ENCODE measurements at regions not wholly inside any gene's neighbourhood (a gene's known extent, or its start where the extent isn't known, plus 50 kb on each side); places are given as distances from the start of the nearest gene placed in this dataset.

GRCh38 chr9:96031916-96032534 lies 156.5 kb downstream of the ERCC6L2 start:
- Histone ChIP-seq H3K27me3 (ENCODE audit: control insufficient read depth in 2 of 2, insufficient read depth in 1 of 2, low read length in 1 of 2) (peaks cover 16 to 40% of the 10 kb centered on the region in 2 donors), H3K36me3 (ENCODE audit: control insufficient read depth in 2 of 2, insufficient read depth in 2 of 2, low read length in 1 of 2) (no peaks in the 10 kb centered on the region), H3K4me1 (ENCODE audit: control insufficient read depth in 2 of 2, insufficient read depth in 2 of 2, low read length in 2 of 2) (no peaks in the 10 kb centered on the region), H3K4me3 (ENCODE audit: low read length in 2 of 2) (no peak overlapping the region), H3K27ac (ENCODE audit: low read depth in 1 of 2, low read length in 1 of 2) (no peak overlapping the region), H3K9me3 (ENCODE audit: control insufficient read depth in 2 of 2, insufficient read depth in 1 of 2, low read length in 1 of 2) (peaks cover 0 to 11% of the 10 kb centered on the region in 2 donors)
- 88% methylated on average over 15 of the region's 15 CpGs for WGBS
- no peak for DNase-seq (ENCODE audit: low read depth in 6 of 9, low spot score in 9 of 9)

DNA sequence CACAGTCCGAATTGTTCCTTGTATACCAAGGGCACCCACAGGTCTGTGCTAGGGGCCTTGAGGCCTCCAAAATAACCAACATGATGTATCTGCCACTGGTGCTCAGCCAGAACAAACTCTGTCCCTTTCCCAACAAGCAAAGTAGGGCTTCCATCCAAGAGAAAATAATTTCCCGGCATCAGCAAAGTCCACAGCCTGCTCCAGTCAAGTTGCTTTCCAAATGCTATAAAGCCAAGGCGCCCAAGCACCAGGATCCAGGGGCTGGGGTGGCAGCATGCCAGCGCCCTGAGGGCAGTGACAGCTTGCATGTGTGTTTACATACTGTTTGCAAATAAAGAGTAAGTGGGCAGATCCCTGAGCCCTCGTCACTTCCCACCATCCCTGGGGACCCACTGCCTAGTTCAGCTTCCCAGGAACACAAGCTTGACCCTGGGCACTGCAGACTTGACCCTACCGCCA lies 155.9 kb downstream of the ERCC6L2 start:
- WGBS: 93% methylated on average over 6 of the region's 6 CpGs
- no peak overlapping the region for H3K4me3 ChIP-seq (ENCODE audit: low read length in 2 of 2)
- no peaks in the 10 kb centered on the region for H3K4me1 ChIP-seq (ENCODE audit: control insufficient read depth in 2 of 2, insufficient read depth in 2 of 2, low read length in 2 of 2)
- H3K27ac ChIP-seq (ENCODE audit: low read depth in 1 of 2, low read length in 1 of 2): no peak overlapping the region
- H3K9me3 ChIP-seq (ENCODE audit: control insufficient read depth in 2 of 2, insufficient read depth in 1 of 2, low read length in 1 of 2): peaks cover 0 to 9% of the 10 kb centered on the region in 2 donors
- H3K36me3 ChIP-seq (ENCODE audit: control insufficient read depth in 2 of 2, insufficient read depth in 2 of 2, low read length in 1 of 2): no peaks in the 10 kb centered on the region
- no peak for DNase-seq (ENCODE audit: low read depth in 6 of 9, low spot score in 9 of 9)
- peaks cover 18 to 47% of the 10 kb centered on the region in 2 donors for H3K27me3 ChIP-seq (ENCODE audit: control insufficient read depth in 2 of 2, insufficient read depth in 1 of 2, low read length in 1 of 2)

- no peak for DNase-seq (ENCODE audit: low read depth in 6 of 9, low spot score in 9 of 9)
- no peaks in the 10 kb centered on the region for H3K36me3 ChIP-seq (ENCODE audit: control insufficient read depth in 2 of 2, insufficient read depth in 2 of 2, low read length in 1 of 2)
- H3K4me1 ChIP-seq (ENCODE audit: control insufficient read depth in 2 of 2, insufficient read depth in 2 of 2, low read length in 2 of 2): no peaks in the 10 kb centered on the region
- no peak overlapping the region for H3K4me3 ChIP-seq (ENCODE audit: low read length in 2 of 2)
- H3K9me3 ChIP-seq (ENCODE audit: control insufficient read depth in 2 of 2, insufficient read depth in 1 of 2, low read length in 1 of 2): peaks cover 0 to 4% of the 10 kb centered on the region in 2 donors
- peaks cover 29 to 57% of the 10 kb centered on the region in 2 donors for H3K27me3 ChIP-seq (ENCODE audit: control insufficient read depth in 2 of 2, insufficient read depth in 1 of 2, low read length in 1 of 2)
- H3K27ac ChIP-seq (ENCODE audit: low read depth in 1 of 2, low read length in 1 of 2): no peak overlapping the region
- 95% methylated on average over 19 of the region's 19 CpGs for WGBS
Observed at GRCh38 chr9:96029722-96030530, 154.4 kb downstream of the ERCC6L2 start.

DNA sequence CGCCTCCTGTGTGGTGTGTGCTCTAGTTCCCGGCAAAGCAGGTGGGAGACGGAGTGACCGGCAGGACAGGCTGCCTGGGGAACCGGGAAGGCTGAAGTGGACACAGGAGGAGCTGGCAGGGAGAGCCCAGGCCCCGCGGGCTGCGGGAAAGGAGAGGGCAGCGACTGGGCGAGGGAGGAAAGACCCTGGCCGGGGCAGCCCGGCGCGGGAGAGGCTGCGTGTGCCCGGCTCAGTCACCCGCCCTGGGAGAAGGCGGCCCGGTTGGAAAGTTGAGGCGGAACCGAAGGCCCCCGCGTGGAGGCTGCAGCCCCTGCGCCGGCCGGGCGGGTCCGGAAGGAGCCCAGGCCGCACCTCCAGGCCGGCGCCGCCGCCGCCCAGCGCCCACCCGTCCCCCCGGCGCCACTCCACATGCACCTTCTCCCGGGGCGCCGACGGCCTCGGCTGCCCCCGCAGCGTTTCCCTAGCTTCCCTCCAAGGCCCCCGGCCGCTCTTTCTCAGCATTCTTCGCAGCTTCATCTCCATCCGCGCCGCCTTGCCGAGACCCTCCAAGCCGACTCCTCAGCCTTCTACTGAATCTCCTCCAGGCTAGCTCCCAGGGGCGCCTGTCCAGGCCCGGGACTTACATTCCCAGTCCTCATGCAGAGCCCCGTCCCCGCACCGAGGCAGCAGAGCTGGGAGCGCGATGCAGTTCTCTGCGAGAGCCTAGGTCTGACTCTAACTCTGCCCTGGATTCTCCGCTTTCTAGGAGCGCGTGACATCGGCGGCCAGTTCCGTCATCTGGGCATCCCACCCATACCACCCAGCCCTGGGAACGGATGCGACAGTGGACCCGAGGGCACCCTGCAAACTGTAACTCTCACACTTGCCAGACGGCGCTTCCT lies 152.0 kb downstream of the ERCC6L2 start:
- WGBS: 10% methylated on average over 72 of the region's 72 CpGs
- Histone ChIP-seq H3K4me1 (ENCODE audit: control insufficient read depth in 2 of 2, insufficient read depth in 2 of 2, low read length in 2 of 2) (peaks cover 0 to 5% of the 10 kb centered on the region in 2 donors), H3K27ac (ENCODE audit: low read depth in 1 of 2, low read length in 1 of 2) (no peak overlapping the region), H3K9me3 (ENCODE audit: control insufficient read depth in 2 of 2, insufficient read depth in 1 of 2, low read length in 1 of 2) (no peaks in the 10 kb centered on the region), H3K4me3 (ENCODE audit: low read length in 2 of 2) (peak overlapping the region in 1 of 2 donors; percentile 13), H3K36me3 (ENCODE audit: control insufficient read depth in 2 of 2, insufficient read depth in 2 of 2, low read length in 1 of 2) (no peaks in the 10 kb centered on the region), H3K27me3 (ENCODE audit: control insufficient read depth in 2 of 2, insufficient read depth in 1 of 2, low read length in 1 of 2) (peaks cover 51 to 80% of the 10 kb centered on the region in 2 donors)
- DNase-seq (ENCODE audit: low read depth in 6 of 9, low spot score in 9 of 9): no peak

DNA sequence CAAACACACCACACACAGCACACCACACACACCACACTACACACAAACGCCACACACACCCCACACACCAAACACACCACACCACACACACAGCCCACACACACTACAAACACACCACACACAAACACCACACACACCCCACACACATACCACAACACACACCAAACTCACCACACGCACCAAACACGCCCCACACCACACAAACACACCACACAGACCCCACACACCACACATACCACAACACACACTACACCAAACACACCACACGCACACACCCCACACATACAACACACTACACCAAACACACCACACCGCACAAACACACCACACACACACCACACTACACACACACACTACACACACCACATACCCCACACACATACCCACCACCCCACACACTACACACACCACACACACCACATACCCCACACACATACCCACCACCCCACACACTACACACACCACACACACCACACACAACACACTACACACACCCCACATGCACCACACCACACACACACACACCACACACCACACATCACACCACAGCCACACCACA lies 151.2 kb downstream of the ERCC6L2 start:
- Histone ChIP-seq H3K9me3 (ENCODE audit: control insufficient read depth in 2 of 2, insufficient read depth in 1 of 2, low read length in 1 of 2) (no peaks in the 10 kb centered on the region), H3K27me3 (ENCODE audit: control insufficient read depth in 2 of 2, insufficient read depth in 1 of 2, low read length in 1 of 2) (peaks cover 55 to 86% of the 10 kb centered on the region in 2 donors), H3K36me3 (ENCODE audit: control insufficient read depth in 2 of 2, insufficient read depth in 2 of 2, low read length in 1 of 2) (no peaks in the 10 kb centered on the region), H3K4me3 (ENCODE audit: low read length in 2 of 2) (no peak overlapping the region), H3K27ac (ENCODE audit: low read depth in 1 of 2, low read length in 1 of 2) (no peak overlapping the region), H3K4me1 (ENCODE audit: control insufficient read depth in 2 of 2, insufficient read depth in 2 of 2, low read length in 2 of 2) (peaks cover 0 to 12% of the 10 kb centered on the region in 2 donors)
- DNase-seq (ENCODE audit: low read depth in 6 of 9, low spot score in 9 of 9): no peak
- 95% methylated on average over 5 of the region's 5 CpGs for WGBS

DNA sequence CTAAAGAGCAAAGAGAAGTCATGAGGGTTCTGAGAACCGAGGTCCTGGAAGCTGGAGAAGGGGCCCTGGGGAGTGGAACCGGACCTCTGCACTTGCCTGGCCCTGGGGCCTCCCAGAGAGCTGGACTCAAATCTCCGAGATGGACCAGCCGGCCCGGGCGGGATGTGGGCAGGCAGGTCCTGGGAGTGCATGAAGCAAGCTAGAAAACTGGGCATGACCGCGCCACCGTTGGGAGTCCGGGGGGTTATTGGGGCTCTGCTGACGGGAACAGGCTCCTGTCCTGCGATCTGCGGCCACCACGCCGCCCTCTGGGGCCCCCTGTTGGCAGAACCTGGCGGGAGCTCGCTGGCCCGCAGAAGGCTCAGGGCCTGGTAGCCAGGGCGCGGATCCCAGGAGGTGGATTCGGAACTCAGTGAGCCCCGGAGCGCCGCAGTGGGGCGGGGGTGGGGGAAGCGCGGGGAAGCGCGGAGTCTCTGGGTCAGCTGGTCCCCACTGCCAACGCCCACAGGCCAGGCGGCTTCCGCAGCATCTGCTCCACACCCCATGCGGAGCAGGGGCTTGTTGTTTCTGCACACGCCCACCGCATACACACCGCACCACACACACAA lies 150.6 kb downstream of the ERCC6L2 start:
- no peak overlapping the region for H3K4me3 ChIP-seq (ENCODE audit: low read length in 2 of 2)
- WGBS: 44% methylated on average over 36 of the region's 36 CpGs
- no peaks in the 10 kb centered on the region for H3K36me3 ChIP-seq (ENCODE audit: control insufficient read depth in 2 of 2, insufficient read depth in 2 of 2, low read length in 1 of 2)
- H3K27ac ChIP-seq (ENCODE audit: low read depth in 1 of 2, low read length in 1 of 2): no peak overlapping the region
- peaks cover 62 to 91% of the 10 kb centered on the region in 2 donors for H3K27me3 ChIP-seq (ENCODE audit: control insufficient read depth in 2 of 2, insufficient read depth in 1 of 2, low read length in 1 of 2)
- DNase-seq (ENCODE audit: low read depth in 6 of 9, low spot score in 9 of 9): no peak
- no peaks in the 10 kb centered on the region for H3K9me3 ChIP-seq (ENCODE audit: control insufficient read depth in 2 of 2, insufficient read depth in 1 of 2, low read length in 1 of 2)
- H3K4me1 ChIP-seq (ENCODE audit: control insufficient read depth in 2 of 2, insufficient read depth in 2 of 2, low read length in 2 of 2): peaks cover 5 to 15% of the 10 kb centered on the region in 2 donors

DNA sequence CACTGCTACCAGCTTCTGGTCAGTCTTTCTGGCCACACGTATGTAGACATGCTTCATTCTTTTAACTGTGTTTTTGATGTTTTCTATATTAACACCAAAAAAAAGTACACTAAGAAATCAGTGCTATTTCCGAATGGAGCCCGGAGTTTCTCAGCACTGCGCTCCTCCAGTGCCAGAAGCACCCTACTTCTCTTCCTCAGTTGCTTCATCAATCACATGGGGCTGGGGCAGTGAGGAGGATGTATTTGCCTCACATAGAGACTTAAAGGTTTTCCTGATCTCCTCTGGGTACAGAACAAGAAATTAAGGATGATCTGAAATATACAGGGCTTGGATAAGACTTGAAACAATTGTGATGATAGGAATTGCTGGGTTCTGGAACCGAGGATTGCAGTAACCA lies 148.0 kb downstream of the ERCC6L2 start:
- Histone ChIP-seq H3K9me3 (ENCODE audit: control insufficient read depth in 2 of 2, insufficient read depth in 1 of 2, low read length in 1 of 2) (no peaks in the 10 kb centered on the region), H3K4me3 (ENCODE audit: low read length in 2 of 2) (no peak overlapping the region), H3K36me3 (ENCODE audit: control insufficient read depth in 2 of 2, insufficient read depth in 2 of 2, low read length in 1 of 2) (no peaks in the 10 kb centered on the region), H3K27me3 (ENCODE audit: control insufficient read depth in 2 of 2, insufficient read depth in 1 of 2, low read length in 1 of 2) (peaks cover 71 to 93% of the 10 kb centered on the region in 2 donors), H3K4me1 (ENCODE audit: control insufficient read depth in 2 of 2, insufficient read depth in 2 of 2, low read length in 2 of 2) (peaks cover 6 to 24% of the 10 kb centered on the region in 2 donors), H3K27ac (ENCODE audit: low read depth in 1 of 2, low read length in 1 of 2) (no peak overlapping the region)
- no peak for DNase-seq (ENCODE audit: low read depth in 6 of 9, low spot score in 9 of 9)
- WGBS: 95% methylated on average over 5 of the region's 5 CpGs

- Histone ChIP-seq H3K4me3 (ENCODE audit: low read length in 2 of 2) (no peak overlapping the region), H3K9me3 (ENCODE audit: control insufficient read depth in 2 of 2, insufficient read depth in 1 of 2, low read length in 1 of 2) (no peaks in the 10 kb centered on the region), H3K4me1 (ENCODE audit: control insufficient read depth in 2 of 2, insufficient read depth in 2 of 2, low read length in 2 of 2) (peaks cover 6 to 24% of the 10 kb centered on the region in 2 donors), H3K27me3 (ENCODE audit: control insufficient read depth in 2 of 2, insufficient read depth in 1 of 2, low read length in 1 of 2) (peaks cover 64 to 84% of the 10 kb centered on the region in 2 donors), H3K36me3 (ENCODE audit: control insufficient read depth in 2 of 2, insufficient read depth in 2 of 2, low read length in 1 of 2) (no peaks in the 10 kb centered on the region), H3K27ac (ENCODE audit: low read depth in 1 of 2, low read length in 1 of 2) (no peak overlapping the region)
- DNase-seq (ENCODE audit: low read depth in 6 of 9, low spot score in 9 of 9): no peak
- 3% methylated on average over 26 of the region's 26 CpGs for WGBS
Observed at GRCh38 chr9:96022445-96023051, 147.1 kb downstream of the ERCC6L2 start.

Measured in thymus (tissue), 11 donors.